Activated CD8-positive, alpha-beta T cell treated with anti-CD3 and anti-CD28 coated beads for 36 hours (primary cell): ENCODE measurements at regions not wholly inside any gene's neighbourhood (a gene's known extent, or its start where the extent isn't known, plus 50 kb on each side); places are given as distances from the start of the nearest gene placed in this dataset.

Experiments
- ATAC-seq: fragments of 200-7000 bp; cut with Tn5 transposase; one replicate; pipeline ENCODE4 v1.10.0; 2021; ENCODE audit warnings: mild to moderate bottlenecking, moderate library complexity
- CTCF ChIA-PET: fragments of 350-600 bp; sonication (Branson Sonifier 250); formaldehyde crosslinking; loops from one replicate; lab custom pipeline; 2021; ENCODE audit warnings: antibody characterized with exemption; lab: Charles Lee
- POLR2A ChIA-PET: fragments of 350-600 bp; sonication (Branson Sonifier 250); formaldehyde crosslinking; loops from one replicate; lab custom pipeline; 2021; ENCODE audit warnings: antibody characterized with exemption; lab: Charles Lee
- DNase-seq: peaks from one replicate; pipeline ENCODE4 v3.0.0-alpha.2; 2020
- H3K27ac Mint-ChIP-seq: one replicate; pipeline ENCODE4 v1.8.0; 2021; ENCODE audit warnings: mild to moderate bottlenecking, mixed read lengths
- H3K27me3 Mint-ChIP-seq: one replicate; pipeline ENCODE4 v1.8.0; 2021; ENCODE audit warnings: mixed read lengths
- H3K36me3 Mint-ChIP-seq: one replicate; pipeline ENCODE4 v1.8.0; 2021; ENCODE audit warnings: low read depth, mixed read lengths
- H3K4me1 Mint-ChIP-seq: one replicate; pipeline ENCODE4 v1.8.0; 2021; ENCODE audit warnings: low read depth, mixed read lengths
- H3K4me3 Mint-ChIP-seq: one replicate; pipeline ENCODE4 v1.8.0; 2021; ENCODE audit warnings: mild to moderate bottlenecking, moderate library complexity, mixed read lengths
- H3K9me3 Mint-ChIP-seq: one replicate; pipeline ENCODE4 v1.8.0; 2021; ENCODE audit warnings: mixed read lengths
- intact Hi-C: fragments of 100-400 bp; cut with micrococcal nuclease; formaldehyde crosslinking; loops from one replicate; pipeline ENCODE4 v1.10.0; 2022
- TF ChIP-seq, protein P1 (sequence below): fragments of 200-600 bp; IDR thresholded peaks from one replicate; pipeline ENCODE4 v1.8.0; 2022; ENCODE audit warnings: antibody characterized with exemption, mild to moderate bottlenecking

GRCh38 chr18:77397056-77397455 is 147.4 kb downstream of the GALR1 start:
- TF ChIP-seq, protein P1, sequence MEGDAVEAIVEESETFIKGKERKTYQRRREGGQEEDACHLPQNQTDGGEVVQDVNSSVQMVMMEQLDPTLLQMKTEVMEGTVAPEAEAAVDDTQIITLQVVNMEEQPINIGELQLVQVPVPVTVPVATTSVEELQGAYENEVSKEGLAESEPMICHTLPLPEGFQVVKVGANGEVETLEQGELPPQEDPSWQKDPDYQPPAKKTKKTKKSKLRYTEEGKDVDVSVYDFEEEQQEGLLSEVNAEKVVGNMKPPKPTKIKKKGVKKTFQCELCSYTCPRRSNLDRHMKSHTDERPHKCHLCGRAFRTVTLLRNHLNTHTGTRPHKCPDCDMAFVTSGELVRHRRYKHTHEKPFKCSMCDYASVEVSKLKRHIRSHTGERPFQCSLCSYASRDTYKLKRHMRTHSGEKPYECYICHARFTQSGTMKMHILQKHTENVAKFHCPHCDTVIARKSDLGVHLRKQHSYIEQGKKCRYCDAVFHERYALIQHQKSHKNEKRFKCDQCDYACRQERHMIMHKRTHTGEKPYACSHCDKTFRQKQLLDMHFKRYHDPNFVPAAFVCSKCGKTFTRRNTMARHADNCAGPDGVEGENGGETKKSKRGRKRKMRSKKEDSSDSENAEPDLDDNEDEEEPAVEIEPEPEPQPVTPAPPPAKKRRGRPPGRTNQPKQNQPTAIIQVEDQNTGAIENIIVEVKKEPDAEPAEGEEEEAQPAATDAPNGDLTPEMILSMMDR, result no peak
- no peak for DNase-seq
- ATAC-seq, result no peak
- no peaks in the 10 kb centered on the region for H3K36me3 Mint-ChIP-seq
- intact Hi-C loops, result no loop called here
- H3K4me1 Mint-ChIP-seq, result no peaks in the 10 kb centered on the region
- H3K27me3 Mint-ChIP-seq, result peaks cover 13% of the 10 kb centered on the region
- H3K9me3 Mint-ChIP-seq, result peaks cover 5% of the 10 kb centered on the region
- ChIA-PET CTCF (interaction anchor here (1.8 kb wide), 1 partner anchor 14 kb away, joined by 4 read pairs; no protein-coding TSS in a partner anchor), POLR2A (no interaction called here)
- no peak overlapping the region for H3K27ac Mint-ChIP-seq
- no peak overlapping the region for H3K4me3 Mint-ChIP-seq

DNA sequence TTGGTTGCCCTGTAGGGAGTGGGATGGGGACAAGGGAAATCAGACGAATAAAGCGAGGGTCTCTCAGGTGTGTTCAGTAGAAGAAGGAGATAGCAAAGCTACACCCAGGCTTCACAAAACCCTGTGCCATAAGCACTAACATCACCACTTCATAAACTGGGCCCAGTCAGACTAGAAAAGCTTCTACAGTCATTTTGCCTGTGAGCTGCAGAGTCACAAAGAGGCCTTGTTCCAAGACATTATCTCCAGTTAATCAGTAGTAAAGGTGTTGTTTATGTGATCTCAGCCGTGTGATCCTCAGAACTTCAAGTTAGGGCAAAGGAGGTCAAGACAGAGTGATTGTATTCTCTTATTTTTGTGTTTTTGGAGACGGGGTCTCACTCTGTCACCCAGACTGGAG is 148.0 kb downstream of the GALR1 start:
- Mint-ChIP-seq H3K27ac (no peak overlapping the region), H3K9me3 (peaks cover 2% of the 10 kb centered on the region), H3K36me3 (no peaks in the 10 kb centered on the region), H3K27me3 (peaks cover 11% of the 10 kb centered on the region), H3K4me3 (no peak overlapping the region), H3K4me1 (no peaks in the 10 kb centered on the region)
- CTCF ChIA-PET, result interaction anchor here (1.8 kb wide), 1 partner anchor 13 kb away, joined by 4 read pairs; no protein-coding TSS in a partner anchor
- ATAC-seq (no peak), DNase-seq (no peak)
- POLR2A ChIA-PET, result no interaction called here
- intact Hi-C loops, result no loop called here
- TF ChIP-seq, protein P1, result no peak

DNA sequence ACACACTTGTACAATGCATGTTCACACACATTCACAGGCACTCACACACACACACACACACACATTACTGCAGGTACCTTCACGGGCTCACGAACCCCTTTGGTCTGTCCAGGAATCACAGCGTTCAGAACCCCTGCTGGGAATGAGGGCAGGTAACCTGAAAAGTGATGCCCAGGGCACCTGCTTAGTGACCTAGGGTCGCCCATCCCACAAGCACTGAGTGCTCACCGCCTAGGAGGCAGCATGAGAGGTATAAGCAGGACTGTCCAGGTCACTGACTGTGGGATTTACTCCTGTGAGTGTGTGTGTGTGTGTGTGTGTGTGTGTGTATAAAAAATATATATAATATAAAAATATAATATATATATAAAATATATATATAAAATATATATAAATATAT is 150.9 kb downstream of the GALR1 start:
- Mint-ChIP-seq H3K27ac (no peak overlapping the region), H3K27me3 (no peaks in the 10 kb centered on the region), H3K36me3 (no peaks in the 10 kb centered on the region), H3K9me3 (no peaks in the 10 kb centered on the region), H3K4me1 (no peaks in the 10 kb centered on the region), H3K4me3 (no peak overlapping the region)
- ATAC-seq, result no peak
- no peak for DNase-seq
- intact Hi-C loops, result no loop called here
- ChIA-PET POLR2A (no interaction called here), CTCF (no interaction called here)
- TF ChIP-seq, protein P1, result no peak

GRCh38 chr18:77401173-77401572 is 151.5 kb downstream of the GALR1 start:
- no peak overlapping the region for H3K4me3 Mint-ChIP-seq
- TF ChIP-seq, protein P1, result no peak
- no peak overlapping the region for H3K27ac Mint-ChIP-seq
- H3K27me3 Mint-ChIP-seq, result no peaks in the 10 kb centered on the region
- POLR2A ChIA-PET, result no interaction called here
- no peaks in the 10 kb centered on the region for H3K9me3 Mint-ChIP-seq
- no peaks in the 10 kb centered on the region for H3K36me3 Mint-ChIP-seq
- CTCF ChIA-PET, result no interaction called here
- DNase-seq (no peak), ATAC-seq (no peak)
- H3K4me1 Mint-ChIP-seq, result no peaks in the 10 kb centered on the region
- intact Hi-C loops, result no loop called here

GRCh38 chr18:77403969-77404535 is 154.4 kb downstream of the GALR1 start:
- ChIA-PET CTCF (no interaction called here), POLR2A (no interaction called here)
- Mint-ChIP-seq H3K27me3 (no peaks in the 10 kb centered on the region), H3K9me3 (no peaks in the 10 kb centered on the region), H3K4me3 (no peak overlapping the region), H3K27ac (no peak overlapping the region), H3K36me3 (no peaks in the 10 kb centered on the region), H3K4me1 (no peaks in the 10 kb centered on the region)
- DNase-seq (no peak), ATAC-seq (no peak)
- TF ChIP-seq, protein P1, result no peak
- intact Hi-C loops, result no loop called here
